Body of pancreas (tissue), 4 donors: ENCODE measurements at regions not wholly inside any gene's neighbourhood (a gene's known extent, or its start where the extent isn't known, plus 50 kb on each side); places are given as distances from the start of the nearest gene placed in this dataset.

Experiments
- ATAC-seq: fragments of 150-250 bp; one replicate; pipeline ENCODE4 v1.9.1; 2016
- DNase-seq, 4 donors: peaks; one replicate each; pipeline ENCODE4 v3.0.0-alpha.2; 2019
- H3K27ac ChIP-seq, 4 donors: fragments of 200-600 bp; sonication (generic); 1 replicate in 3 of 4; 2 replicates in 1 of 4; pipeline versions ENCODE4 v1.5.1 to v1.6.1; 2016 to 2019; ENCODE audit warnings: mild to moderate bottlenecking in 1 of 4, mixed read lengths in 1 of 4, moderate library complexity in 1 of 4
- H3K27me3 ChIP-seq, 2 donors: fragments of 200-600 bp; sonication (generic); one replicate each; pipeline ENCODE4 v1.6.0; 2016; ENCODE audit warnings: mild to moderate bottlenecking in 1 of 2
- H3K36me3 ChIP-seq, 2 donors: fragments of 200-600 bp; sonication (generic); replicated peaks in 1 of 2; 2 replicates each; pipeline ENCODE4 v1.5.1; 2016; ENCODE audit warnings: low read depth in 2 of 2; ENCODE audit not compliant: insufficient read depth in 1 of 2
- H3K4me1 ChIP-seq: fragments of 200-600 bp; sonication (generic); one replicate; pipeline ENCODE4 v1.6.0; 2016
- H3K4me3 ChIP-seq, 2 donors: fragments of 200-600 bp; sonication (generic); 1 replicate in 1 of 2; 2 replicates in 1 of 2; pipeline ENCODE4 v1.5.1; 2016 to 2019
- H3K9me3 ChIP-seq, 3 donors: fragments of 200-600 bp; sonication (generic); 1 replicate in 2 of 3; 2 replicates in 1 of 3; pipeline ENCODE4 v1.5.1; 2016
- CTCF ChIP-seq, 7 experiments: fragments of 450-650 bp in 4 of 7; fragments of 200-600 bp in 3 of 7; sonication (generic) in 3 of 7; IDR thresholded peaks; one replicate each; pipeline ENCODE4 v1.5.1; 2016 to 2019; ENCODE audit warnings: antibody characterized with exemption in 7 of 7
- POLR2A ChIP-seq, 3 donors: fragments of 450-650 bp; IDR thresholded peaks; one replicate each; pipeline ENCODE4 v1.6.1; 2016; ENCODE audit warnings: antibody characterized with exemption in 3 of 3, mild to moderate bottlenecking in 2 of 3
- WGBS, 2 donors: methylation state at CpG; one replicate each; pipeline ENCODE4 v1.1.5; 2017; 5-methylcytosine and 5-hydroxymethylcytosine counted together
- intact Hi-C: fragments of 100-400 bp; cut with DNase I; formaldehyde crosslinking; loops from one replicate; pipeline ENCODE4 v1.15.1; 2023

GRCh38 chr16:49944221-49944620, 80.8 kb upstream of the CNEP1R1 start:
- H3K27me3 ChIP-seq: no peaks in the 10 kb centered on the region
- intact Hi-C loops: no loop called here
- no peaks in the 10 kb centered on the region for H3K36me3 ChIP-seq
- no peak overlapping the region for H3K27ac ChIP-seq
- WGBS, 2 donors: 39 to 44% methylated on average over 5 of the region's 5 CpGs
- TF ChIP-seq CTCF (IDR thresholded peaks at IDR 0.05): no peak
- no peak for TF ChIP-seq POLR2A (IDR thresholded peaks at IDR 0.05)
- H3K4me3 ChIP-seq: no peak overlapping the region
- ATAC-seq (no peak), DNase-seq (no peak)
- no peaks in the 10 kb centered on the region for H3K4me1 ChIP-seq
- no peaks in the 10 kb centered on the region for H3K9me3 ChIP-seq

- intact Hi-C loops: no loop called here
- TF ChIP-seq POLR2A (IDR thresholded peaks at IDR 0.05) (no peak), CTCF (IDR thresholded peaks at IDR 0.05) (no peak)
- H3K36me3 ChIP-seq: no peaks in the 10 kb centered on the region
- no peaks in the 10 kb centered on the region for H3K4me1 ChIP-seq
- no peak overlapping the region for H3K4me3 ChIP-seq
- ATAC-seq (no peak), DNase-seq (no peak)
- H3K27me3 ChIP-seq: no peaks in the 10 kb centered on the region
- H3K9me3 ChIP-seq: no peaks in the 10 kb centered on the region
- H3K27ac ChIP-seq: no peak overlapping the region
- 74 to 77% methylated on average over 7 of the region's 7 CpGs for WGBS, 2 donors
These were observed 76.9 kb upstream of the CNEP1R1 start for GRCh38 chr16:49947907-49948678.

- Histone ChIP-seq H3K4me3 (no peak overlapping the region), H3K9me3 (no peaks in the 10 kb centered on the region), H3K36me3 (no peaks in the 10 kb centered on the region), H3K27ac (no peak overlapping the region), H3K27me3 (no peaks in the 10 kb centered on the region), H3K4me1 (no peaks in the 10 kb centered on the region)
- ATAC-seq (no peak), DNase-seq (no peak)
- 76 to 79% methylated on average over 10 to 16 of the region's 16 CpGs for WGBS, 2 donors
- TF ChIP-seq POLR2A (IDR thresholded peaks at IDR 0.05) (no peak), CTCF (IDR thresholded peaks at IDR 0.05) (no peak)
- intact Hi-C loops: no loop called here
These were observed 73.3 kb upstream of the CNEP1R1 start for GRCh38 chr16:49951574-49952195.

- Histone ChIP-seq H3K4me1 (no peaks in the 10 kb centered on the region), H3K4me3 (no peak overlapping the region), H3K9me3 (no peaks in the 10 kb centered on the region), H3K36me3 (no peaks in the 10 kb centered on the region), H3K27me3 (no peaks in the 10 kb centered on the region), H3K27ac (no peak overlapping the region)
- intact Hi-C loops: no loop called here
- WGBS, 2 donors: 72 to 73% methylated on average over 4 of the region's 4 CpGs
- no peak for TF ChIP-seq POLR2A (IDR thresholded peaks at IDR 0.05)
- no peak for TF ChIP-seq CTCF (IDR thresholded peaks at IDR 0.05)
- ATAC-seq (no peak), DNase-seq (no peak)
These were observed 72.6 kb upstream of the CNEP1R1 start for GRCh38 chr16:49952386-49952785.

GRCh38 chr16:49953090-49953489, 71.9 kb upstream of the CNEP1R1 start:
- no peaks in the 10 kb centered on the region for H3K27me3 ChIP-seq
- WGBS, 2 donors: 42 to 54% methylated on average over 2 of the region's 2 CpGs
- H3K27ac ChIP-seq: no peak overlapping the region
- H3K36me3 ChIP-seq: no peaks in the 10 kb centered on the region
- no peak for DNase-seq
- H3K9me3 ChIP-seq: no peaks in the 10 kb centered on the region
- H3K4me1 ChIP-seq: no peaks in the 10 kb centered on the region
- TF ChIP-seq CTCF (IDR thresholded peaks at IDR 0.05): no peak
- no peak for TF ChIP-seq POLR2A (IDR thresholded peaks at IDR 0.05)
- intact Hi-C loops: no loop called here
- H3K4me3 ChIP-seq: no peak overlapping the region
- ATAC-seq: no peak
